ENCODE measurements at regions not wholly inside any gene's neighbourhood (a gene's known extent, or its start where the extent isn't known, plus 50 kb on each side); places are given as distances from the start of the nearest gene placed in this dataset.

GRCh38 chr3:152706991-152707713 is 127.8 kb upstream of the P2RY1 start:
- TF ChIP-seq ZNF76 (CRISPR knock-in tag; IDR thresholded peaks at IDR 0.05; ENCODE audit: borderline replicate concordance) (no peak), FOXA1 (IDR thresholded peaks at IDR 0.05; ENCODE audit: borderline replicate concordance) (no peak), MCM2 (IDR thresholded peaks at IDR 0.05; ENCODE audit: low read depth) (no peak), NUFIP1 (IDR thresholded peaks at IDR 0.05; ENCODE audit: partially characterized antibody) (no peak), POLR2G (IDR thresholded peaks at IDR 0.05; ENCODE audit: low read depth, low read length) (no peak), KLF13 (tag; IDR thresholded peaks at IDR 0.05; ENCODE audit: borderline replicate concordance, low read depth) (no peak), MLLT1 (IDR thresholded peaks at IDR 0.05) (no peak), SOX6 (IDR thresholded peaks at IDR 0.05) (no peak), PBX2 (CRISPR knock-in tag; IDR thresholded peaks at IDR 0.05; ENCODE audit: low read depth) (no peak), PBX2 (tag; conservative IDR thresholded peaks at IDR 0.05; ENCODE audit: low read depth) (no peak), POLR2A (conservative IDR thresholded peaks at IDR 0.05) (no peak), NKRF (IDR thresholded peaks at IDR 0.05; ENCODE audit: borderline replicate concordance) (no peak), SAFB2 (IDR thresholded peaks at IDR 0.05; ENCODE audit: borderline replicate concordance, low read depth, low read length, severe bottlenecking) (no peak)

Measured in K562 (cell line).